ENCODE measurements at regions not wholly inside any gene's neighbourhood (a gene's known extent, or its start where the extent isn't known, plus 50 kb on each side); places are given as distances from the start of the nearest gene placed in this dataset.

DNA sequence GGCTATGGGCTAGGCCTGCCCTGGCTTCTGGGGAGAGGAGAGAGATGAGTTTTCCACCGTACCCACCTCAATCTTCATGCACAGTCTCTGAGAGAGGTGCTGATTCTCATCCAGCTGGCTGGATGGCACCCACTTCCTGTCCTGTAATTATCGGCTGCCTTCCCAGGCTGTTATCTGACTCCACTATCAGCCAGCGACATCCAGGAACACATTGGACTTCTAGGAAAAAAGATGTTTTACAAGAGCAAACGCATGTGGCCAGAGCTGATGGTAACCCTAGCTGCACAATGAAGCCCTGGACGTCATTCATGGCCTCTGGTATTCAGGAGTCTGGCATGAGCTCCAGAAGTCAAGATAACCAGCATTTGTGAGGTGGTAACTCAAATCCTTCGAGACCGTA lies 137.4 kb downstream of the EHF start:
- no peaks in the 10 kb centered on the region for H3K27me3 Mint-ChIP-seq (ENCODE audit: low read depth)
- peaks cover 62% of the 10 kb centered on the region for H3K36me3 Mint-ChIP-seq (ENCODE audit: low read depth)
- TF ChIP-seq, protein P1, sequence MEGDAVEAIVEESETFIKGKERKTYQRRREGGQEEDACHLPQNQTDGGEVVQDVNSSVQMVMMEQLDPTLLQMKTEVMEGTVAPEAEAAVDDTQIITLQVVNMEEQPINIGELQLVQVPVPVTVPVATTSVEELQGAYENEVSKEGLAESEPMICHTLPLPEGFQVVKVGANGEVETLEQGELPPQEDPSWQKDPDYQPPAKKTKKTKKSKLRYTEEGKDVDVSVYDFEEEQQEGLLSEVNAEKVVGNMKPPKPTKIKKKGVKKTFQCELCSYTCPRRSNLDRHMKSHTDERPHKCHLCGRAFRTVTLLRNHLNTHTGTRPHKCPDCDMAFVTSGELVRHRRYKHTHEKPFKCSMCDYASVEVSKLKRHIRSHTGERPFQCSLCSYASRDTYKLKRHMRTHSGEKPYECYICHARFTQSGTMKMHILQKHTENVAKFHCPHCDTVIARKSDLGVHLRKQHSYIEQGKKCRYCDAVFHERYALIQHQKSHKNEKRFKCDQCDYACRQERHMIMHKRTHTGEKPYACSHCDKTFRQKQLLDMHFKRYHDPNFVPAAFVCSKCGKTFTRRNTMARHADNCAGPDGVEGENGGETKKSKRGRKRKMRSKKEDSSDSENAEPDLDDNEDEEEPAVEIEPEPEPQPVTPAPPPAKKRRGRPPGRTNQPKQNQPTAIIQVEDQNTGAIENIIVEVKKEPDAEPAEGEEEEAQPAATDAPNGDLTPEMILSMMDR (IDR thresholded peaks at IDR 0.05; ENCODE audit: unreplicated experiment in 3 of 3): no peak
- no peak overlapping the region for H3K27ac Mint-ChIP-seq
- no peak overlapping the region for H3K4me3 Mint-ChIP-seq
- no peaks in the 10 kb centered on the region for H3K4me1 Mint-ChIP-seq
- H3K9me3 Mint-ChIP-seq: peaks cover 24% of the 10 kb centered on the region

DNA sequence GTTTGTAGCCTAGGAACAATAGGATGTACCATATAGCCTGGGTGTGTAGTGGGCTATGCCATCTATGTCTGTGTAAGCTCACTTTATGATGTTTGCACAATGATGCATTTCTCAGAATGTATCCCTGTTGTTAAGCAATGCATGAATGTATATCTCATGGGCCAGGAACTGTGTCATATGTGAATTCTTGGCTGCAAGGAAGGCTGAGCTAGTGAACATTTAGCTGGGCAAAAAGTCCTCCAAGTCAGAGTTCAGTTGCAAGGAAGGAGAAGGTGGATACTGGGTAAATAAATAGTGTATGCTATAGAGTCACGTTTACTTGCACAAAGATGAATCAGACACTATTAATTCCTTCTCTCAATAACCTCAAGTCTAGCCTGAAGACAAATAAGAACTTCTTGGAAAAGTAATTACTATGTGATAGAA lies 136.1 kb downstream of the EHF start:
- H3K36me3 Mint-ChIP-seq (ENCODE audit: low read depth): peaks cover 55% of the 10 kb centered on the region
- H3K27me3 Mint-ChIP-seq (ENCODE audit: low read depth): no peaks in the 10 kb centered on the region
- H3K27ac Mint-ChIP-seq: no peak overlapping the region
- TF ChIP-seq, protein P1 (IDR thresholded peaks at IDR 0.05; ENCODE audit: unreplicated experiment in 3 of 3): no peak
- H3K9me3 Mint-ChIP-seq: peaks cover 17% of the 10 kb centered on the region
- H3K4me1 Mint-ChIP-seq: no peaks in the 10 kb centered on the region
- H3K4me3 Mint-ChIP-seq: no peak overlapping the region

DNA sequence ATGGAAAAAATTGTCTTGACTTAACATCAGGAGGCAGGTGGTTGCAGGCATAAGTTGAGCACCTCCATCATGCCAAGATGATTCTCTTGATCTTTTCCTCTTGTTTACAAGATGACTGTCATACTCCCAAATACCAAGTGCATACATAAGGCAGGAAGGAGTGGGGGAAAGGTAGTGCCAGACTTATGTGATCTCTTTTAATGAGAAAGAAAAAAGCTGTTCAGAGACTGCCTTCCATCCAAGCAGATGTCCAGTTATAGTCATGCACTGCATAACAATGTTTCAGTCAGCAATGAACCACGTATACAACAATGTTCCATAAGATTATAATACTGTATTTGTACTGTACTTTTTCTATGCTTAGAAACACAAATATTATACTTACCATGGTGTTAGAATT lies 135.7 kb downstream of the EHF start:
- Mint-ChIP-seq H3K27me3 (ENCODE audit: low read depth) (no peaks in the 10 kb centered on the region), H3K27ac (no peak overlapping the region), H3K4me3 (no peak overlapping the region), H3K36me3 (ENCODE audit: low read depth) (peaks cover 56% of the 10 kb centered on the region), H3K4me1 (no peaks in the 10 kb centered on the region), H3K9me3 (peaks cover 16% of the 10 kb centered on the region)
- TF ChIP-seq, protein P1 (IDR thresholded peaks at IDR 0.05; ENCODE audit: unreplicated experiment in 3 of 3): no peak

DNA sequence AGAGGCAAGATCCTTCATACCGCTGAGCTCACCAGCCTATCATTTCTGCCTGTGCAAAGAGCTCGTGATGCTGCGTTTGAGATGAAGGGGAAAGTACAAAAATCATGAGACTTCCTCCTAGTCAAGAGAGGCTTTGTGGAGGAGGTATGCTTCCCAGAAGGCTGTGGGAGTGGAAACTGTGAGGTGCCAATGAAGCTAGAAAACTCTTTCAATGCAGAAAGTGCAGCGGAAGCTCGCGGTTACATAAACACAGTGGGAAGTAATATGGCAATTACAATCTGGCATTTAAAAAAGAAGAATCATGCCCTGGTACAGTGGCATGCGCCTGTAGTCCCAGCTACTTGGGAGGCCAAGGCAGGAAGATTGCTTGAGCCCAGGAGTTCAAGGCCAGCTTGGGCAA lies 134.8 kb downstream of the EHF start:
- TF ChIP-seq, protein P1 (IDR thresholded peaks at IDR 0.05; ENCODE audit: unreplicated experiment in 3 of 3): no peak
- Mint-ChIP-seq H3K4me1 (no peaks in the 10 kb centered on the region), H3K4me3 (no peak overlapping the region), H3K27me3 (ENCODE audit: low read depth) (no peaks in the 10 kb centered on the region), H3K27ac (no peak overlapping the region), H3K36me3 (ENCODE audit: low read depth) (peaks cover 60% of the 10 kb centered on the region), H3K9me3 (peaks cover 16% of the 10 kb centered on the region)

DNA sequence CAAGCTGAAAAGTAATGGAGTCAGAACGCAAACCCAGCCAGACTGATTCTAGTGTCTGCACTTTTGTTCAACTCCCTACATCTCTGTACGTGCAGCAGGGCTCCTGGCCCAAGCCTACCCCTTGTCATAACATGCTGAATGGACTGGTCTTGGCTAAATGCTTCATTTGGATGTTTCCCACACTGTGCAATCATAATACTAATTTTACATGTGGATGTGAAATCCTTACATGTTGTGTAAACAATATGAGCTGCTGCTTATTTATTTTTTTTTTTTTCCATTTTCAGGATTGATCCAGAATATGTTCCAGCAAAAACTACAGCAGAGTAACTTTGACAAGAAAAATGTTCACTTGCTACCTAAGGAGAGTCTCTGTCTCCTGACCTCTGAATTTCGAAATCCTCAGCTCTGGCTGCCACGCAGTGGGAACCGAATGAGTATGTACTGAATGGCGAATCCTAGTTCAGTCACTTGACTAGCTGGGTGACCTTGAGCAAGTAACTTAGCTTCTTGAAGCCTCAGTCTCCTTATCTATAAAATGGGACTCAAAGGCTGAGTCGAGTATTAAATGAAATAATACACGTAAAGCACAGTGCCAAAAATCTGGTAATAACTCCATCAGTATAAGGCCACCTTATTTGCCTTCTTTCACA lies 133.4 kb downstream of the EHF start:
- no peak overlapping the region for H3K27ac Mint-ChIP-seq
- H3K4me1 Mint-ChIP-seq: no peaks in the 10 kb centered on the region
- H3K4me3 Mint-ChIP-seq: no peak overlapping the region
- H3K9me3 Mint-ChIP-seq: peaks cover 11% of the 10 kb centered on the region
- H3K27me3 Mint-ChIP-seq (ENCODE audit: low read depth): no peaks in the 10 kb centered on the region
- TF ChIP-seq, protein P1 (IDR thresholded peaks at IDR 0.05; ENCODE audit: unreplicated experiment in 3 of 3): no peak
- peaks cover 55% of the 10 kb centered on the region for H3K36me3 Mint-ChIP-seq (ENCODE audit: low read depth)

Measured in nephron (organoid).